ENCODE measurements at regions not wholly inside any gene's neighbourhood (a gene's known extent, or its start where the extent isn't known, plus 50 kb on each side); places are given as distances from the start of the nearest gene placed in this dataset.

- peaks cover under 1% of the 10 kb centered on the region for H3K4me1 ChIP-seq (ENCODE audit: control insufficient read depth, insufficient read depth, low read depth, low read length)
- H3K27ac ChIP-seq (ENCODE audit: low read length, poor library complexity, severe bottlenecking): no peak overlapping the region
- H3K4me2 ChIP-seq (ENCODE audit: low read length, poor library complexity, severe bottlenecking): no peak overlapping the region
- H3K14ac ChIP-seq (ENCODE audit: low read length in 2 of 2): no peak overlapping the region
- H2BK12ac ChIP-seq (ENCODE audit: low read length in 2 of 2): no peak overlapping the region
- no peaks in the 10 kb centered on the region for H3K79me1 ChIP-seq (replicated peaks; ENCODE audit: low read length, poor library complexity, severe bottlenecking)
- peaks cover 3% of the 10 kb centered on the region for H3K9me3 ChIP-seq (ENCODE audit: control insufficient read depth, low read length)
- no peak overlapping the region for H2AK5ac ChIP-seq (ENCODE audit: low read length, severe bottlenecking)
- no peaks in the 10 kb centered on the region for H3K27me3 ChIP-seq (ENCODE audit: control insufficient read depth in 1 of 2, insufficient read depth in 1 of 2, low read length in 2 of 2)
- no peak overlapping the region for H2BK15ac ChIP-seq (ENCODE audit: low read depth, poor library complexity, severe bottlenecking)
- no peaks in the 10 kb centered on the region for H3K36me3 ChIP-seq (ENCODE audit: control insufficient read depth in 1 of 2, insufficient read depth in 2 of 2, low read depth in 1 of 2, low read length in 2 of 2)
- no peak overlapping the region for H4K8ac ChIP-seq (ENCODE audit: low read length)
- H2AFZ ChIP-seq (ENCODE audit: low read depth, low read length): no peak overlapping the region
- H3K9ac ChIP-seq (ENCODE audit: low read length): no peak overlapping the region
- no peak for DNase-seq
- no peak overlapping the region for H4K91ac ChIP-seq (ENCODE audit: low read length)
- H3K23ac ChIP-seq (ENCODE audit: low read length in 2 of 2): no peak overlapping the region
- no peak overlapping the region for H3K4ac ChIP-seq (ENCODE audit: low read depth in 1 of 2, low read length in 2 of 2)
- no peak overlapping the region for H2BK120ac ChIP-seq (ENCODE audit: low read depth, low read length)
- no peak overlapping the region for H3K18ac ChIP-seq (ENCODE audit: low read depth in 1 of 2, low read length in 2 of 2)
- H2BK5ac ChIP-seq (ENCODE audit: low read depth, low read length, poor library complexity, severe bottlenecking): no peak overlapping the region
- H3K4me3 ChIP-seq (ENCODE audit: insufficient read depth in 1 of 2, low read depth in 1 of 2, low read length in 2 of 2): no peak overlapping the region
Observed at GRCh38 chr9:106583751-106584150, 279.2 kb upstream of the ZNF462 start.

GRCh38 chr9:106587042-106587441 is 275.9 kb upstream of the ZNF462 start:
- no peak overlapping the region for H4K8ac ChIP-seq (ENCODE audit: low read length)
- H2BK5ac ChIP-seq (ENCODE audit: low read depth, low read length, poor library complexity, severe bottlenecking): no peak overlapping the region
- no peak overlapping the region for H3K9ac ChIP-seq (ENCODE audit: low read length)
- H2BK15ac ChIP-seq (ENCODE audit: low read depth, poor library complexity, severe bottlenecking): no peak overlapping the region
- H3K9me3 ChIP-seq (ENCODE audit: control insufficient read depth, low read length): no peaks in the 10 kb centered on the region
- H3K36me3 ChIP-seq (ENCODE audit: control insufficient read depth in 1 of 2, insufficient read depth in 2 of 2, low read depth in 1 of 2, low read length in 2 of 2): no peaks in the 10 kb centered on the region
- H3K79me1 ChIP-seq (replicated peaks; ENCODE audit: low read length, poor library complexity, severe bottlenecking): no peaks in the 10 kb centered on the region
- no peak overlapping the region for H2AK5ac ChIP-seq (ENCODE audit: low read length, severe bottlenecking)
- H3K4me2 ChIP-seq (ENCODE audit: low read length, poor library complexity, severe bottlenecking): no peak overlapping the region
- H3K27me3 ChIP-seq (ENCODE audit: control insufficient read depth in 1 of 2, insufficient read depth in 1 of 2, low read length in 2 of 2): no peaks in the 10 kb centered on the region
- no peak overlapping the region for H3K18ac ChIP-seq (ENCODE audit: low read depth in 1 of 2, low read length in 2 of 2)
- 80% methylated on average over 2 of the region's 2 CpGs for WGBS
- no peak overlapping the region for H2AFZ ChIP-seq (ENCODE audit: low read depth, low read length)
- H2BK120ac ChIP-seq (ENCODE audit: low read depth, low read length): no peak overlapping the region
- no peak overlapping the region for H2BK12ac ChIP-seq (ENCODE audit: low read length in 2 of 2)
- H3K14ac ChIP-seq (ENCODE audit: low read length in 2 of 2): no peak overlapping the region
- H3K4me1 ChIP-seq (ENCODE audit: control insufficient read depth, insufficient read depth, low read depth, low read length): peaks cover 2% of the 10 kb centered on the region
- H3K4me3 ChIP-seq (ENCODE audit: insufficient read depth in 1 of 2, low read depth in 1 of 2, low read length in 2 of 2): no peak overlapping the region
- DNase-seq: peak; percentile 11
- H3K4ac ChIP-seq (ENCODE audit: low read depth in 1 of 2, low read length in 2 of 2): no peak overlapping the region
- no peak overlapping the region for H3K23ac ChIP-seq (ENCODE audit: low read length in 2 of 2)
- H4K91ac ChIP-seq (ENCODE audit: low read length): no peak overlapping the region
- no peak overlapping the region for H3K27ac ChIP-seq (ENCODE audit: low read length, poor library complexity, severe bottlenecking)

DNA sequence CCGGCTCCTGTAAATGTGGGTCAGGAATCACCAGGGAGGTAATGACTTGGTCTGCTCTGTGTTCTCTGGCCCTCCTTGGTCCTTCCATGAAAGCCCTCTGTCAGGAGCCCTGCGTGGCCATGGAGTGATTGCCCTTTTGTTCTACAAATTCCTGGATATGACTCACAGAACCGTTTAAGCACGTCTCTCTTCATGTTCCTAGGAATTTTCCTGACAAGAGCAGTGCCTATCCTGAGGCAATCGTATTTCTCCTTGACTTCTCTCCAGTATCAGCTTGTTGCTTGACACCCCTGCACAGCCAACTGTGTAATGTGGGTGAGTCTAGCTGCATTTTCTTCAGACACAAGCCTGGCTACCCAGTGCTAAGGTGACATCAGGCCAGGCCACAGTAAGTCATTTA is 274.3 kb upstream of the ZNF462 start:
- no peak overlapping the region for H4K8ac ChIP-seq (ENCODE audit: low read length)
- no peak overlapping the region for H3K14ac ChIP-seq (ENCODE audit: low read length in 2 of 2)
- H3K36me3 ChIP-seq (ENCODE audit: control insufficient read depth in 1 of 2, insufficient read depth in 2 of 2, low read depth in 1 of 2, low read length in 2 of 2): no peaks in the 10 kb centered on the region
- no peak overlapping the region for H2AFZ ChIP-seq (ENCODE audit: low read depth, low read length)
- no peak overlapping the region for H2BK15ac ChIP-seq (ENCODE audit: low read depth, poor library complexity, severe bottlenecking)
- DNase-seq: peak; percentile 63
- no peak overlapping the region for H3K27ac ChIP-seq (ENCODE audit: low read length, poor library complexity, severe bottlenecking)
- H3K4me1 ChIP-seq (ENCODE audit: control insufficient read depth, insufficient read depth, low read depth, low read length): peaks cover 2% of the 10 kb centered on the region
- no peak overlapping the region for H2BK5ac ChIP-seq (ENCODE audit: low read depth, low read length, poor library complexity, severe bottlenecking)
- no peaks in the 10 kb centered on the region for H3K79me1 ChIP-seq (replicated peaks; ENCODE audit: low read length, poor library complexity, severe bottlenecking)
- H3K4me2 ChIP-seq (ENCODE audit: low read length, poor library complexity, severe bottlenecking): no peak overlapping the region
- H3K23ac ChIP-seq (ENCODE audit: low read length in 2 of 2): no peak overlapping the region
- no peak overlapping the region for H3K9ac ChIP-seq (ENCODE audit: low read length)
- H3K4me3 ChIP-seq (ENCODE audit: insufficient read depth in 1 of 2, low read depth in 1 of 2, low read length in 2 of 2): no peak overlapping the region
- H2BK12ac ChIP-seq (ENCODE audit: low read length in 2 of 2): peak overlapping the region in 1 of 2 experiments; percentile 51
- H3K9me3 ChIP-seq (ENCODE audit: control insufficient read depth, low read length): no peaks in the 10 kb centered on the region
- H3K4ac ChIP-seq (ENCODE audit: low read depth in 1 of 2, low read length in 2 of 2): no peak overlapping the region
- WGBS: 12% methylated on average over 5 of the region's 5 CpGs
- H2AK5ac ChIP-seq (ENCODE audit: low read length, severe bottlenecking): no peak overlapping the region
- H4K91ac ChIP-seq (ENCODE audit: low read length): no peak overlapping the region
- H2BK120ac ChIP-seq (ENCODE audit: low read depth, low read length): no peak overlapping the region
- H3K18ac ChIP-seq (ENCODE audit: low read depth in 1 of 2, low read length in 2 of 2): peak overlapping the region in 1 of 2 experiments; percentile 64
- no peaks in the 10 kb centered on the region for H3K27me3 ChIP-seq (ENCODE audit: control insufficient read depth in 1 of 2, insufficient read depth in 1 of 2, low read length in 2 of 2)

DNA sequence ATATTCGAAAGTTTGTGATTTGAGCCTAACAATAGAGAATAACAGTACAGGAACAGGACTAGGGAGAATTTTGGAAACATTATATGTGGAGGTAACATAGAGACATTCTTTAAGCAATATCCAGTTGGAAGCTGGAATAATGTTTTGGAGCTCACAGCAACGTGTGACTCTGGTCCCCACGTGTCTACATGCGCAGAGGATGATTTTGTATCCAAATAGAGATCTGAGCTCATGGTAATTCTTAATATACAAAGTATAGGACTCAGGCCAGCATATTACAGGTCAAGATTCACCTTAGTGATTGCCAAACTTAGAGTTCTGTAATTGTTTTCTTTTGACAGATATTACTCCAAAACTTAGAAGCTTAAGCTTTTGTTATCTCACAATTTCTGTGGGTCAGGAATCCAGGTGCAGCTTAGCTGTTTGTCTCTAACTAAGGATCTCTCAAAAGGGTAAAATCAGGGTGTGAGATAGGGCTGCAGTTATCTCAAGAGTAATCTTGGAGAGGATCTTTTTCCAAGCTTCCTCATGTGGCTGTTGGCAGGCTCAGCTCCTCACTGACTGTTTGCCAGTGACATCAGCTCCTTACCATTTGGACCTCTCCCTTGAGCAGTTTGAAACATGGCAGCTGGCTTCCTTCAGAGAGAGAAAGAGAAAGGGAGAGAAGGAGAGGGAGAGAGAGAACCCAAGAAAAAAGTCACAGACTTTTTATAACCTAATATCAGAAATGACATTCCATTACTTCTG is 272.0 kb upstream of the ZNF462 start:
- Histone ChIP-seq H3K4me1 (ENCODE audit: control insufficient read depth, insufficient read depth, low read depth, low read length) (peaks cover 2% of the 10 kb centered on the region), H3K9me3 (ENCODE audit: control insufficient read depth, low read length) (no peaks in the 10 kb centered on the region), H3K23ac (ENCODE audit: low read length in 2 of 2) (no peak overlapping the region), H4K91ac (ENCODE audit: low read length) (no peak overlapping the region), H2BK5ac (ENCODE audit: low read depth, low read length, poor library complexity, severe bottlenecking) (no peak overlapping the region), H3K4me3 (ENCODE audit: insufficient read depth in 1 of 2, low read depth in 1 of 2, low read length in 2 of 2) (no peak overlapping the region), H2BK12ac (ENCODE audit: low read length in 2 of 2) (no peak overlapping the region), H3K9ac (ENCODE audit: low read length) (no peak overlapping the region), H3K79me1 (replicated peaks; ENCODE audit: low read length, poor library complexity, severe bottlenecking) (no peaks in the 10 kb centered on the region), H3K36me3 (ENCODE audit: control insufficient read depth in 1 of 2, insufficient read depth in 2 of 2, low read depth in 1 of 2, low read length in 2 of 2) (no peaks in the 10 kb centered on the region), H3K27ac (ENCODE audit: low read length, poor library complexity, severe bottlenecking) (no peak overlapping the region), H2BK120ac (ENCODE audit: low read depth, low read length) (no peak overlapping the region), H4K8ac (ENCODE audit: low read length) (no peak overlapping the region), H3K27me3 (ENCODE audit: control insufficient read depth in 1 of 2, insufficient read depth in 1 of 2, low read length in 2 of 2) (no peaks in the 10 kb centered on the region), H3K18ac (ENCODE audit: low read depth in 1 of 2, low read length in 2 of 2) (no peak overlapping the region), H3K4me2 (ENCODE audit: low read length, poor library complexity, severe bottlenecking) (no peak overlapping the region), H3K4ac (ENCODE audit: low read depth in 1 of 2, low read length in 2 of 2) (no peak overlapping the region), H3K14ac (ENCODE audit: low read length in 2 of 2) (no peak overlapping the region), H2AK5ac (ENCODE audit: low read length, severe bottlenecking) (no peak overlapping the region), H2AFZ (ENCODE audit: low read depth, low read length) (no peak overlapping the region), H2BK15ac (ENCODE audit: low read depth, poor library complexity, severe bottlenecking) (no peak overlapping the region)
- DNase-seq: peak; percentile 29
- 88% methylated on average over 4 of the region's 4 CpGs for WGBS

All from mesenchymal stem cell (in vitro differentiated cells and primary cell).